Suprapubic skin (tissue), 4 donors: ENCODE measurements at regions not wholly inside any gene's neighbourhood (a gene's known extent, or its start where the extent isn't known, plus 50 kb on each side); places are given as distances from the start of the nearest gene placed in this dataset.

Source experiments
- DNase-seq, 2 donors: peaks; one replicate each; pipeline ENCODE4 v3.0.0-alpha.2; 2019; ENCODE audit warnings: low spot score in 2 of 2
- H3K27ac ChIP-seq: fragments of 200-600 bp; sonication (generic); one replicate; pipeline ENCODE4 v1.5.1; 2019
- H3K27me3 ChIP-seq: fragments of 200-600 bp; sonication (generic); one replicate; pipeline ENCODE4 v1.5.1; 2019
- H3K36me3 ChIP-seq: fragments of 200-600 bp; sonication (generic); one replicate; pipeline ENCODE4 v1.5.1; 2019
- H3K4me1 ChIP-seq: fragments of 200-600 bp; sonication (generic); one replicate; pipeline ENCODE4 v1.5.1; 2019
- H3K4me3 ChIP-seq: fragments of 200-600 bp; sonication (generic); one replicate; pipeline ENCODE4 v1.5.1; 2019; ENCODE audit warnings: mild to moderate bottlenecking
- H3K9me3 ChIP-seq: fragments of 200-600 bp; sonication (generic); one replicate; pipeline ENCODE4 v1.5.1; 2019
- CTCF ChIP-seq, 2 donors: fragments of 200-600 bp in 1 of 2; fragments of 450-650 bp in 1 of 2; sonication (generic) in 1 of 2; IDR thresholded peaks; one replicate each; pipeline ENCODE4 v1.5.1; 2016 to 2019; ENCODE audit warnings: antibody characterized with exemption in 2 of 2, mild to moderate bottlenecking in 1 of 2, moderate library complexity in 1 of 2
- EP300 ChIP-seq: sonication (generic); formaldehyde crosslinking; IDR thresholded peaks from one replicate; pipeline ENCODE4 v1.6.1; 2017; ENCODE audit warnings: antibody characterized with exemption
- POLR2A ChIP-seq, 2 donors: fragments of 450-650 bp; IDR thresholded peaks; one replicate each; pipeline ENCODE4 v1.6.1; 2017; ENCODE audit warnings: antibody characterized with exemption in 2 of 2, mild to moderate bottlenecking in 2 of 2, moderate library complexity in 2 of 2
- POLR2AphosphoS5 ChIP-seq, 3 donors: sonication (generic); formaldehyde crosslinking; IDR thresholded peaks; one replicate each; pipeline ENCODE4 v1.6.1; 2017; ENCODE audit warnings: antibody characterized with exemption in 3 of 3
- WGBS: methylation state at CpG from one replicate; pipeline ENCODE4 v1.1.5; 2018; 5-methylcytosine and 5-hydroxymethylcytosine counted together

GRCh38 chr3:78347176-78347575 lies 1307.3 kb downstream of the ROBO2 start:
- no peaks in the 10 kb centered on the region for H3K9me3 ChIP-seq
- no peaks in the 10 kb centered on the region for H3K36me3 ChIP-seq
- DNase-seq: no peak
- WGBS: 78% methylated on average over 2 of the region's 2 CpGs
- TF ChIP-seq POLR2A (IDR thresholded peaks at IDR 0.05): no peak
- no peak for TF ChIP-seq POLR2AphosphoS5 (IDR thresholded peaks at IDR 0.05)
- TF ChIP-seq CTCF (IDR thresholded peaks at IDR 0.05): no peak
- no peak for TF ChIP-seq EP300
- H3K4me1 ChIP-seq: no peaks in the 10 kb centered on the region
- no peak overlapping the region for H3K27ac ChIP-seq
- H3K27me3 ChIP-seq: no peaks in the 10 kb centered on the region
- no peak overlapping the region for H3K4me3 ChIP-seq

GRCh38 chr3:78348664-78349063 lies 1308.8 kb downstream of the ROBO2 start:
- no peak for DNase-seq
- Histone ChIP-seq H3K4me1 (no peaks in the 10 kb centered on the region), H3K4me3 (no peak overlapping the region), H3K9me3 (no peaks in the 10 kb centered on the region), H3K27ac (no peak overlapping the region), H3K36me3 (no peaks in the 10 kb centered on the region), H3K27me3 (no peaks in the 10 kb centered on the region)
- TF ChIP-seq POLR2AphosphoS5 (IDR thresholded peaks at IDR 0.05): no peak
- no peak for TF ChIP-seq EP300
- no peak for TF ChIP-seq CTCF (IDR thresholded peaks at IDR 0.05)
- no peak for TF ChIP-seq POLR2A (IDR thresholded peaks at IDR 0.05)
- WGBS: 67% methylated on average over 3 of the region's 3 CpGs

GRCh38 chr3:78349571-78349970 lies 1309.7 kb downstream of the ROBO2 start:
- H3K9me3 ChIP-seq: no peaks in the 10 kb centered on the region
- no peak for DNase-seq
- WGBS: 91% methylated on average over 2 of the region's 2 CpGs
- H3K27me3 ChIP-seq: no peaks in the 10 kb centered on the region
- TF ChIP-seq CTCF (IDR thresholded peaks at IDR 0.05): no peak
- TF ChIP-seq POLR2A (IDR thresholded peaks at IDR 0.05): no peak
- no peak for TF ChIP-seq EP300
- TF ChIP-seq POLR2AphosphoS5 (IDR thresholded peaks at IDR 0.05): no peak
- no peaks in the 10 kb centered on the region for H3K36me3 ChIP-seq
- H3K4me1 ChIP-seq: no peaks in the 10 kb centered on the region
- H3K4me3 ChIP-seq: no peak overlapping the region
- H3K27ac ChIP-seq: no peak overlapping the region

- Histone ChIP-seq H3K4me3 (no peak overlapping the region), H3K27me3 (no peaks in the 10 kb centered on the region), H3K36me3 (no peaks in the 10 kb centered on the region), H3K4me1 (no peaks in the 10 kb centered on the region), H3K9me3 (no peaks in the 10 kb centered on the region), H3K27ac (no peak overlapping the region)
- WGBS: 68% methylated on average over 3 of the region's 3 CpGs
- no peak for DNase-seq
- TF ChIP-seq CTCF (IDR thresholded peaks at IDR 0.05) (no peak), EP300 (no peak), POLR2A (IDR thresholded peaks at IDR 0.05) (no peak), POLR2AphosphoS5 (IDR thresholded peaks at IDR 0.05) (no peak)
These were observed 1311.4 kb downstream of the ROBO2 start for GRCh38 chr3:78351334-78351733.

GRCh38 chr3:78353231-78353630 lies 1313.3 kb downstream of the ROBO2 start:
- TF ChIP-seq POLR2AphosphoS5 (IDR thresholded peaks at IDR 0.05): no peak
- no peak for TF ChIP-seq EP300
- TF ChIP-seq CTCF (IDR thresholded peaks at IDR 0.05): no peak
- no peak for TF ChIP-seq POLR2A (IDR thresholded peaks at IDR 0.05)

More at GRCh38 chr3:78353231-78353630, 1313.3 kb downstream of the ROBO2 start:
- Histone ChIP-seq H3K36me3 (no peaks in the 10 kb centered on the region), H3K4me3 (no peak overlapping the region), H3K9me3 (no peaks in the 10 kb centered on the region), H3K4me1 (no peaks in the 10 kb centered on the region), H3K27me3 (no peaks in the 10 kb centered on the region), H3K27ac (no peak overlapping the region)
- 81% methylated on average over 3 of the region's 3 CpGs for WGBS
- DNase-seq: no peak
